ENCODE measurements at regions not wholly inside any gene's neighbourhood (a gene's known extent, or its start where the extent isn't known, plus 50 kb on each side); places are given as distances from the start of the nearest gene placed in this dataset.

- DNase-seq = no peak
These were observed 330.7 kb downstream of the LMX1A start for GRCh38 chr1:165025805-165026204.

DNA sequence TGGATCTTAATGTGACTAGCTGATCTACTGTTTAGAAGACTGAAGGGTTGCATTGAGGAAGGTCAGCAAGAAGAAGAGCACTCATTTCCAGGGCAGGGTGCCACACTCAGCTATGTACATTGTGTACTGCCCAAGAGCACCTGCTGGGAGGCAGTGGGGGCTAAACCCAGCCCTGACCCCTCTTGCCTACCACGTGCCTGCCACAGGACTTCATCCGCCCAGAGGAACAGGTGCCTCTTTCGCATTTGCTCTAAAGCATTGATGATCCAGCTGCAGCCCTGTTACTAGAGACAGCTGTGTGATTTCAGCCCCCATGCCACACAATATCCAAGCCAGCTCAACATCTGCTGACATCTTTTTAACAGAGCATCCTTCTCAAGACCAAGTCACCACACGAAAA is 341.8 kb downstream of the LMX1A start:
- DNase-seq = no peak

DNA sequence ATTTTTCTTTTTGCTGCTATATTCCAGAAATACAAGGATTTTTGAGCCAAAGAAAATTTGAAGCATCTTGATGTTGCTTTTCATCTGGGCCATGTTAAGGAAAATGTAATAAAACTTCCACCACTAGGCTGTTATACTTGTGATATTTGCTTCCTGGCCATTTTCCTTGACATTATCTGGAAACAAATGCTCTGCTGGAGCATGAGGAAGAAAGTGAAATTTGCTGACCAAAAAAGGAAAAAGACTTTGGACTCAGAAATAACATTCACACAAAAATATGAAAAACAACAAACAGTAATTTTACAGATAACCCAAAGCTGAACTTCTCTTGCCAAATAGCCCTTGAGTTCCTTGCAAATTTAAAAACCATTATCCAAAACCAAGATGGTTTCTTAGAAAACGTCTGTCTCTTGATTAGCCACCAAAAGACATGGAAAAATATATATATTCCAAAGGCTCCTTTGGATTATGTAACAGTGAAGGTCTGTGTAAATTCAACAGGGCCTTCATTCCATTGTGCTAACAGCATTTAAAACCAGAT is 344.5 kb downstream of the LMX1A start:
- DNase-seq = no peak

- no peak for DNase-seq
These were observed 345.3 kb downstream of the LMX1A start for GRCh38 chr1:165011186-165011585.

- DNase-seq = no peak
These were observed 346.0 kb downstream of the LMX1A start for GRCh38 chr1:165010418-165011070.

DNA sequence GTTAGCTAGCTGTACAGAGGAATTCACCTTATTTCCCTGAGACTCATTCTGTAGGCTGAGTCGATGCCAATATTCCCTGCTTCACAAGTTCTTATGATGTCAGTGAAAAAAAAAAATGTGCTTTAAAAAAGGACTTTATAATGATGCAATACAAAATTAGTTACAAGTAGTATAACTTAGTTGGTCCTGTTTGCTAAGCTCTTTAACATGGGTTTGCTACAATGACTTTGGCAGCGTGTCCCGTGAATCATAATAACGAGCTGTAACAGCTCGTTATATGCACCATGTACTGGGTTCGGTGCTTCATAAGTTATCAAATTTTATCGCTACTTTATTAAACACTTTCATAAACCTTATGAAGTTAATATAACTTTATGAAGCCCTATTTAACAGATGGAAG is 349.7 kb downstream of the LMX1A start:
- no peak for DNase-seq

DNA sequence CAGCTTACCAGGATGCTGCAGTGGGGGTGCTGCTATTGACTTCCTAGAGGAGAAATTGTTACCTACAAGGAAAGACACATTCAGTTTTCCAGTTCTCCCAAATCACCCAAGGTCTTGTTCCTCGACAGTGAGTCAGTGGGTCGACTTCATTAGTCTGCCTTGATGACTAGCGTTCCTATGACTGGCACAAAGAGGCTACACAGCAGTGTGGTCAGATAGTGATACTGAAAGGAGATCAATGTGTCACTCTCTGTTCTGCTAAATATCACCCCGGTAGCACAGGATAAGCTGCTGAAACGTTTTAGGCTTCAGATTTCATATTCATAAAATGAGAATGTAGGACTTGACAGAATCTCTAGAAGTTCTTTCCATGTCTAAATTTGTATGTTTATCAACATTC is 357.4 kb downstream of the LMX1A start:
- DNase-seq = no peak

DNA sequence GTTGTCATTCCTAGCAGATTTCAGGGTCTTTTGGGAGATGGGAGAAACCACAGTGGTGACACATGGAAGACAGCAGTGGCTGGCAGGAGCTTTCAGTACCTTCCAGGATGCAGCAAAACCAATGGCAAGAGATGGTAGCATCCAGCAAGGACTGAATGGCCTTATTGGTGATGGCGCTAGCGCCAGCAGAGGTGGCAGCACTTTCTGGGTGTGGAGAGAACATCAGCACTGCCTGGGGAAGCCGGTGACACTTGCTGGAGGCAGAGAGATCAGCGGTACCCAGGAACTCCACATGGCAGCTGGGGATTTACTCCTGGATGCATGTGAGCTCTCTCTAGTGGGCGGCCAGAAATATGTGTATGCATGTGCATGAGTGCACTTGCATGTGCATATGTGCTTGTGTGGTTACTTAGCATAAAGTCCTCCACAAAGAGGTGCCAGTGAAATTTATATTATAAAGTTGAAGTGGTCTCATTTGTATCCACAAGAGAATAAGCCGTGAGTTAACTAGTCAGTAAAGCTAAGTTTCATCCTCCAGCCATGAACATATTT is 364.7 kb downstream of the LMX1A start:
- DNase-seq = no peak

DNA sequence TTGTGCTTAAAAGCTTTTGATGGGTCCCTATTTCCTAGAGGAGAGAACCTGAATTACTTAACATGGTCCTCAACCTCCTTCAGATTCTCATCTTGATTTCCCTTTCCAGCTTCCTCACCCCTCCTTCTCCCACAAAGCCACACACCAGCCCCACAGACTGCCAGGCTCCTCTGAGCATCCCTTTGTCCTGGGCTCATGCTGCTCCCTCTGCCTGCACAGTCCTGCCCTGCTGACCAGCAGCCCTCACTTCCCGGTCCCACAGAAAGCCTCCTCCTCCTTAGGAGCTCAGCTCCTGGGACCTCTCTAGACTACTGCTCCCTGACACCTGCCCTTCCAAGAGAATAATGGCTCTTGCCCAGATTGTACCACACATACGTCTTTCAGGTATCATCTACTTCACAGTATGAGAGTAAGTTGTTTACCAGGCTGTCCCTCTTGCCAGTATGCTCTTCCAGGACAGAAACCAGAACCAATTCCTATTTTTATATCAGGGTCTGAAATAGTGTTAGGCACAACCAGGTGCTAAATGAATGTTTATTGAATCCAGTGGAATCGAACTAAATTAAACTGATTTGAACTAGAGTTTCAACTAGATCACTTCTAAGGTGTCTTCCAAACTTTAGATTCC is 373.4 kb downstream of the LMX1A start:
- DNase-seq = no peak

- no peak for DNase-seq
These were observed 374.0 kb downstream of the LMX1A start for GRCh38 chr1:164982545-164982944.

DNA sequence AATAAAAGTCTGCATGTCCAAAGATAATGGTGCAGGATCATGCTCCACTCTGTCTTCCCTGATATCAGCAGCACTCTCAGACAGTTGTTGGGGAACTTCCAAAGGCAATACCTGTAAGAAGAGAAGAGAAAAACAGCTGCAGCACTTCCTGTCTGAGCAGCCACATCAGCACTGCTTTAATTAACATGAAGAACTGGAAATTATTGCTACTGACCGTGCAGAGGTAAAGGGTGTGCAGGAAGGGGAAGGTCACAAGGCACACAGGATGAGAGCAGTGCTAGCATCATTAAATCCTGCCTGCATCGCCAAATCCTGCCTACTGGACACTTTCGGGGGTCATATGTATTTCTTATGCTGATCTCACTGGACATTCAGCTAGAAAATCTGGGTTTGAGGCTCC is 379.0 kb downstream of the LMX1A start:
- no peak for DNase-seq

- DNase-seq = no peak
These were observed 384.5 kb downstream of the LMX1A start for GRCh38 chr1:164971921-164972415.

GRCh38 chr1:164971391-164971790 is 385.1 kb downstream of the LMX1A start:
- no peak for DNase-seq

- no peak for DNase-seq
These were observed 387.3 kb downstream of the LMX1A start for GRCh38 chr1:164969253-164969652.

DNA sequence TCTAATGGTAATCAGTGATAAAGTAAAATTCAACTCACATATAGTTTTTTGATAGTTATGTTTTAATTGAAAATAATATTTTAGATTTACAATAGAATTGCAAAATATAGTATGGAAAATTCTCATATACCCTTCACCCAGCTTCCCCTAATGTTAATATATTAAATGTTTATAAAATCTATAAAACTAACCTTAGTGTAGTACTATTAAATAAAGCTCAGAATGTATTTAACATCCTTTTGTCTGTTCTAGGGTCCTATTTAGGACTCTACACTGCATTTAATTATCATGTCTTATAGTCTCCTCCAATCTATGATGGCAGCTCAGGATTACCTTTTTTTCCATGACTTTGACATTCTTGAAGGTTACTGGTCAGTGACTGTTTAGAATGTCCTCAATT is 389.2 kb downstream of the LMX1A start:
- DNase-seq = no peak

GRCh38 chr1:164961715-164962114 is 394.8 kb downstream of the LMX1A start:
- DNase-seq = no peak

GRCh38 chr1:164958982-164959768 is 397.3 kb downstream of the LMX1A start:
- DNase-seq = peak; percentile 5

GRCh38 chr1:164953815-164954214 is 394.8 kb downstream of the PBX1 start:
- no peak for DNase-seq

DNA sequence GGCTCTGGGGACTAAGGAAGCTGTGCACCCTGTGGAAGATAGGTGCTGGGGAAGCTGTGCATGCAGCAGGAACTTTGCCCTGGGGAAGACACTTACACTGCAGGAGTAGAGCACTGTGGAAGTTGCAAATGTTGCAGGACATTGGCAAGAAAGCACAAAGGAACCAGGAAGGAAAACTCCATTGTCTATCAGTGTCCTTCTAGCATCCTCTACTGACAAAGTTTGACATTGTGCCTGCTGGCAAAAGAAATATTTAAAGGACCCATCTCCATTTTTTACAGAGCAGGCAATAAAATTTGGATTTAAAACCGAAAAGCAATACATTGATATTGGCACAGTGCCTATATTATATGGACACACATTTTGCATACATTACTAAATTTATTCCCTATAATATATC is 394.1 kb downstream of the PBX1 start:
- DNase-seq = no peak

- no peak for DNase-seq
These were observed 392.5 kb downstream of the PBX1 start for GRCh38 chr1:164951508-164951907.

GRCh38 chr1:164950541-164950986 is 391.6 kb downstream of the PBX1 start:
- DNase-seq = no peak

DNA sequence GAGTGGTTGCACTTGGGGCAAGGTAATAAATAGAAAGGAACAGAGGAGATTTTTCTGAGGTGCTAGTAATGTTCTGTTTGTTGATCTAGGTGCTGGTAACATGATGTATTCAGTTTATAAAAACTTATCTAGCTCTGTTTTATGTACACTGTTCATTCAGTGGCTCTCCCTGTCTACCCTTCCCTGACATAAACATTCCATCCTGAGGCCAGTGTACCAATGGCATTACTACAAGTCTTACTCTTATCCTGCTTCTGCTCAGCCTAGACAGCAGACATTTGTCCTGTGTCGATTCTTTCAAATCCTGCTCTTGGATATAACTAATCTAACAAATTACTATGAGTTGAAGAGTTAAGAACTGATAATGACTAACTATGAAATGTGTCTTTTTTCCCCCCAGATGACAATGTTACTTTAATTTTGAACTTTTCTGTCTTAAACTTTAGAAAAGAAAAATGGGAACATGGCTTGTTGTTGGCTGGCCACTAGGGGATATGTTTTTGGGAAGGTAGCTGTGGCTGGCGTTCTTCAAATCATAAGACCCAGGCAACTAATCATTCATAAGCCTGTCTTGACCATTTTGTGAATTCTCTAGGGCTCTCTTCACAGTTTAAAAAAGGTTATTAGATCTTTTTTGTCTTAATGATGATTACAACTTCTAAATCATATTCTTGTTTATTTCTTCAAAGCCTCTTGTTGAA is 390.9 kb downstream of the PBX1 start:
- no peak for DNase-seq
